HK-2 (cell line): ENCODE measurements at regions not wholly inside any gene's neighbourhood (a gene's known extent, or its start where the extent isn't known, plus 50 kb on each side); places are given as distances from the start of the nearest gene placed in this dataset.
A peak's percentile ranks its signal among the peaks of the same experiment; 100 is the strongest.

ENCODE experiments used
- DNase-seq: peaks from one replicate; pipeline ENCODE4 v3.0.0-alpha.2; 2018; ENCODE audit not compliant: unreplicated experiment

DNA sequence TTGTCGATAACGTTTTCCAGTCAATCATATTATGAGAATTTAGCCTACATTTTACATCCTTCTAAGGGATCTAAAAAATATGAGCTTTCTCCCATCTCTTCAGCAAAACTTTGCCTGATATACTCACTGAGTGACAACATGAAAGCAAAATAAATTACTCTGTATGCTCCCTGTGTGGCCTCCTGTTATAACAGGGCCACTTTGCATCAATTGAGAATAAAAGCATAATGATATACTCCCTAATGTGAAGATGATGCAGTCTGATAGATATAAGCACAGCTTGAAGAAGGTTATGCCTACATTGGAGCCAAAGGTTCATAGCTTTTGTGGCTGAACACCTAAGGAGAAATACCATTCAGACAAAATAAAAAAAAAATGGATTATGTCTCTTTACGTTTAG, 561.3 kb upstream of the ZNF717 start:
- no peak for DNase-seq

DNA sequence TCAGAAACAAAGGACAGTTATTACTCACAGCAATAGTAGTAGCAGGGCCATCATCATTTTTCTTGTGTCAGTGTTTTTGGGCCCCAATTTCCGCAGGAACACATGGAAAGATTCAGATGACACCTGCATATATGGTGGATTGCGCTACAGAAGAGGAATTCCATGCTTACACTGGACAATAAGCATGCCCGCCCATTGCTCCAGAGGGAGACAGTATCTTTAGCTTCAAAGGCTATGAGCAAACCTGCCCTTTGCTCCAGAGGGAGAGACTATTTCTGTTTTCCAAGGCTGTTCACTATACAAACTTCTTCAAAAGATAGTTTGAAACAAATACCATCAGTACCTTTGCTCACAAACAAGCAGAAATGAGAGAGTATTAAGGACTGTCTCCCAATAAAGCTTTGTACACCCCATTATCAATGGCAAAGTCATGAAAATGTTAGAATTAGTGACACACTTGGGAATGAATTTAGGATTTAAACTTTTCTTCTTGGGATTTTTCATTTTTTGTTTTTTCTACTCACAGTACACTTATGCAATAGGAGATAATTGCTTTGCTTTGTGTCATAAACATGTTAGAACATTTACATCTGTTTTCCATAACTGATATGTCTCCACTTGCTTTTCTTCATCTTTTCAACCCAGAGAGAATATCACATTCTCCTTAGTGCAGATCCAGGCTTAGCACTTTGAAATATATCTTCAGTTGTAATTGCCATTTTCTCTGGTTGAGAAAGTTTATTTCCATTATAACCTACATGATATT, 564.5 kb upstream of the ZNF717 start:
- no peak for DNase-seq

DNA sequence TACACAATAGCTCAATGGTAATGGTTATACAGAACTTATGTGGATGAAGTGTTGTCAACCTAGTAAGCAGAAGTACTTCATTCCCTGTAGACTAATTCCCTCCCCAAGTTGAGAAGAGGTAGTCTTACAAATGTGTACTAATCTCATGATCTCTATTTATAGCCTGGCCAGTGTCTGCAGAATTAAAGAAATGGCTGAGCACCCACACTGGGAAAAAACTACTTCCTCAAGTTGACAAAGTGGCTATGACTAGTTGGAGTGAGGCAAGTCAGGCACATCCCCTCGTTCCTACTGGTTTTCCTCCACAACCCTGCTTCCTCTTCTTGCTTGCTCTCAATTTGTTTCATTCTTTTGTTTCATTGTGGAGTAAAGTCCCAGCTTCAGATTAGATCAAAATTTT, 566.7 kb upstream of the ZNF717 start:
- no peak for DNase-seq

DNA sequence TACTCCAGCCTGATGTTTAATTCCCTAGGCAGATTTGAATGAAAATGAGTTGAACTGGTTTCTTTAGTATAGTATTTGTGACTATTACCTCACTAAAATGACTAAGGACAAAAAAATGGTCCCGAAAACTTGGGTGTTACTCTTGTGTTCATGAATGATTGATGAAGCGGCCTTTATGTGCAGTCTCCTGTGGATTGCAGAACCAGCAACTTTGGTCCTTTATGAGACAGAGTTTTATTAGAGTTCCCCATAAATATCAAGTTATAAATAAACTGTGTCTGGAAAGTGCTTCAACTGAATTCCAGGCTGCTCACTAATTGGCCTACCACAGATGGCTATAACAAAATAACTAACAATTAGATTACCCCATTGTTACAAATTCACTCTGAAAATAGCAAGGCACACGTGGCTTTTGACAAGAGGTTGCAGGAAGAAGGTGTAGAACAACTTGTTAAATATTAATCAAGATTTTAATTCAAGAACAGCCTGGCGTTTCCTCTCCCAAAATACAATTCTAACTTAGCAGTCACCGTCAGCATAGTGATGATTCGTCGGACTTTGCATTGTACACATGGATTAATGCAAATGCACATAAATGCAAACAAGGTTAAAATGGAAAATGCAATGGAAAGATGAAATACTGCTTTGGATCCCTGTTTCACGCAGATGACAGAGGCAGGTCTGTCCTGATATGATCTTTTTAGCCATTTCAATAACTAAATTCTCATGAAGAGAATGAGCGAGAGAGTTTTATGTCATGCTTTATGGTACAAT, 567.3 kb upstream of the ZNF717 start:
- DNase-seq = no peak

DNA sequence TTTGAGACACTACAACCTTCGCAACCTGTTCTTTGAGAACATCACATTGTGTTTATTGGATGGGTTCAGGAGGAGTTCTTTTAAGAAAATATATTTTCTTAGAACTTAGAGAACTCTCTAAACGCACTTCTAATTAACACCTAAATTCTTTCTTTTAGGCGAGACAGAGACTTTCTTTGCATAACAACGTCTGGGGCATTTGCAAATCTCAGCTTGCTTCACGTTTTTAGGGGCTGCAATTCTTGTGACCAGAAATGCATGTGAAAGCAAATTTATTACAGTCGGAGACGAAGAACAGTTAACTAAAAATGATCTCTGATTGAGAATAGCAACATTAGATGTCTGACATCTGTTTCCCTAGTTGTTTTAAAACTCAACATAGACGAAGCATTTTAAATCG, 568.3 kb upstream of the ZNF717 start:
- no peak for DNase-seq

DNA sequence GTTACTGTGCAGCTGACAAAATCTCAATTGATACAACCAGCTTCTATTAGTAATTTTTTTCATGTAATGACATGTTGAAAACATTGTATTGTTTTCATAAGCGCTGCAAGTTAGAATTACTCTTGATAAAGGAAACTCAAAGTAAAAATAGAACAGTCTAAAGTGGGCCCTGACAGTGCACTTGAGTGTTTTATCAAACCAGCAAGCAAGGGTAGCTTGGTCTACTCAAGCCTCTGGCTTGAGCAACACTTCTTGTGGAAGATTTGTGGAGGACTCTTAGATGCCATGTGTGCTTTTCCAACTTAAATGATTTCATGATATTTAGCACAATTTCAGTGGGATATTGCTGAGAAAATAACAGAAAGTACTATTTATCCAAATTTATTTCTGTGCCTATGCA, 575.7 kb upstream of the ZNF717 start:
- no peak for DNase-seq

DNA sequence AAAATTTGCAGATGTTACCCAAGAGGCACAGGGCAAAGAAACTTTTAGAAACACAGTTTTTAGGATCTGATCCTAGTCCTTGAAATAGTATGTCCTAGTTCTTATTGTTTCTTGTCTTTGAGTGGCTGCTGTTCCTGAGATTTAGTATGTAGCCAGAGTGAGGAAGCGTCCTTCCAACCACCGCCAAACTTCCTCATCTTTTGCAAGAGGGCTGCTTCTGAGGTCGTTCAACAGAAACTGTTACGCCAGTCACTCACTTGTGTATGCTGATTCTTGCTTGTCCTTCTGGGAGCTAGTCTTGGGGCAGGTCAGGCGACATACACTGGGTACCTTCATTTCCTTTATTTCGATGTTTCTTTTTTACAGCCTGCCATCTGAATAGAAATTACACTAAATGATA, 577.3 kb upstream of the ZNF717 start:
- DNase-seq = no peak

DNA sequence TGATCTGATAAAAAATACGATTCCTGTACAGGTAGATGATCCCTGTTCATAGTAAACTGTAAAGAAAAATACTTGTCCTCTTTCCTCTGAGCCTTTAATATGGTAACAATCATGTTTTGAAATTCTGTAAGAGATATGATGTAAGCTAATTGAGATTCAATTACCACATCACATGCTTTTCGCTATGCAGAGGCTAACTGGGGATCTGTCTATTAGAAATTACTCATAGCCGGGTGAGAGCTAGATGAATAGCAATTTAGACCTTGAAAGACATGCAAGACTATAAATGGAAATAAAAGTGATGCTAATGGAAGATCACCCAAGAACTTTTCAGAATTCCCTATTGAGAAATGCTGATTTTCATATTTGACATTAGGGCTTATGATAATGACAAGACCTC, 579.9 kb upstream of the ZNF717 start:
- DNase-seq = no peak

DNA sequence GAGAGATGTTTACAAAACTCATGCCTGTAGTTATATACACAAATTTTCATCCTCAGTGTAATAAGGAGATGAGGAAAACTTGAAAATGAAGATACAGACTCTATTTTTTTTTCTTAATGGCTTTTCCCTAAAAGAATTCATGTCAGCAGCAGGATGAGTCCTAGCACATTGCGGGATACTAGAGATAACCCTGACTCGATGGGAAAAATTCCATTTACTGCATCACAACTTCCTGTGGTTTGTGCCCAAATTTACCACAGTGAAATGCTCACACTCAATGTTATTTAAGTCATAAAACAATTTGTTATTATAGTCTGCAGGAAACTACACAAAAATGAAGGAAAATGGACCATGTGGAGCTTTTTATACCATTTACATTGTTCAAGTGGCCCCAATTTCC, 581.9 kb upstream of the ZNF717 start:
- no peak for DNase-seq

DNA sequence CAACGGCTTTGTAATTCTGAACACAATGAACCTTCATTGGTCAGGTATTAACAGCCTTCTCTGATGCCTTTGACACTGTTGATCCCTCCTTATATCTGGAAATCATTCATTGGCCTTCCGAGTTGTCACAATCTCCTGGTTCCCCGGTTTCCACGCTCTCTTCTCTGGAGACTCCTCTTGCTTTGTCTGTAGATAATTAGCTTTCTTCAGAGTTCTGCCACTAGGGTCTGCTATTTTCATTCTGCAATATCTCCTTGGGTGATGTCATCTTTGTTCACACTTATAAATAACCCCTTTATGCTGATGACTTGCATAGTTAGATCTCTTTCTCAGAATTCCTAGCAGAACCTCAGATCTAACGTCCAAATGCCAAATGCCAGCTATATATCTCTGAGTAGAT, 583.8 kb upstream of the ZNF717 start:
- peak; percentile 16 for DNase-seq

DNA sequence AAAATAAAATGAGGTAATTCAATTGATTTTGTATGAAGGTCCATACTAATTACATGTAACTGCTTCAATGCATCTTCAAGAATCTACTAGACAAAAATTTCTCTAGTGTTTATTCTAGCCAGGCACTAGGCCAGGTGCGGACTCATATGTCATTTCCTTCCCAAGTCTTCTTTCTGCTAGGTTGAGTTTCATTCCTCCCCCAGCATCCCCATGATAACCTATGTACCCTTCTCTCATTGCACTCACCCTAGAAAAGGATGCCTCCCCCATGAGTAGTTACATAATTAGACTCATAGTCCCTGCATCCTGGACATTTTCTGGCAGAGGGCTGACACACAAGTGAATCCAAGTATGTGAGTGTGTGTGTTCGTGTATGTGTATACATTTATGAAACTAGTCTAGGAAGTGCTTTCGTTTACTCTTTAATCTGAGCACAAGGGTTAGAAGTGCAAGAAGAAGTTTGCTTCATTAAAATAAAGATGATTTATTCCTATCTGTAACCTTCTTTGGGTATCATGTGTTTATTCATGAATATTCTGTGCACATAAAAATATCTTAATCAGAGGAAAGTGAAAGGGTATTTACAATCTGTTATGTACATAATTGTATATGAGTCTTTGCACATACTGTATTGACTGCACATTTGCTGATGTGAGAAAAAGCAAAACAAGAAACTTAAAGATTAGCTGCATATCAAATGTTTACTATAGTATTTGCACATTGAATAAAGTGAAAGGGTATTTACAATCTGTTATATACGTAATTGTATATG, 585.6 kb upstream of the ZNF717 start:
- no peak for DNase-seq

DNA sequence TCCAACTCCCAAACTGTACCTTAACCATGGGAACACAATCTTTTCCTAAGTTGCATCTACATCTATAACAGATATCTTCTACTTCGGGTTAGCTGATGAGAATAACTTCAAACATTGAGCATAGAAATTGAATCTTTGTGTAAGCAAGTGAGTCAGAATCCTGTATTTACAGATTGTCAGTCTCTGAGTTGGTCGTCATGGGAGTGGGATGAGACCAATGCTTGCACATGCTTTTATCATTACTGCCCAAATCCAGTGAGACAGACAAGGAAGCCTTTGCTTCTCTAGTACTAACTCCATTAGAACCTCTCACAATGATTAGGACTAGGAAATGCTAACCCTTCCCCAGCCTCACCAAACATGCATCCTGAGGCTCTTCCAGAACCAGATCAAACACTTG, 587.1 kb upstream of the ZNF717 start:
- no peak for DNase-seq

DNA sequence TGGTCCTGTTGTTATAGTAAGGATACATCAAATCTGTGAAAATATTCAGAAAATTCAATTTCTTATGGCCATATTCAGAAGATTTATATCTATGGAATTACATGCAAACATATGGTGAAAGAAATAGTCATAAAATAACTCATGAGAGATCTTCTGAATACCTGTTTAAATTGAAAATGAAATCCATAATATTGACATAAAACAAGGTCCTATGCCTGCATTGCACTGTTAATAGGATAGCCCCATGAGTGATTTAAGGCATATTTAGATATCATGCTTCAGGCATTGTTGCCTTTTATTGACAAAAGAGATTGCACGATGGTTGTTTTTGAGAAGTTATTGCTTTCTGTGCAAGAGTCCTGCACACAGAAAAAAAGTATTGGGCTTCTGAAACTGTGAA, 591.7 kb upstream of the ZNF717 start:
- DNase-seq = no peak

DNA sequence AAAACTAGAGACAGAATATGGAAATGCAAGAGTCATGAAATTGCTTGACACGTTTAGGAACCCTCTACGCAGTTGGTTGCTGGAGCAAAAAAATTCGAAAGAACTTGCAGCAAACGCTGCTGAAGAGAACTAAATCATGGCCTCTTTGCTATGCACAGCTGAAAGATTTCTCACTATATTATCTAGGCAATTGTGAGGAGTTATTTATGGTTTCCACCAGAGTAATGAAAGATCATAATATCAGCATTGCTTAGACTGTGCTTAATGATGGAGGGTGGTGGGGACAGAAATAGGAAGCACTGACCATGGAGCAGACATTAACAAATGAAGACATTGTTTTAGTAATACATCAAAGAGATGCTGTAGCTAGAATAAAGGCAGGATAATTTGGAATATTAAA, 593.4 kb upstream of the ZNF717 start:
- no peak for DNase-seq

DNA sequence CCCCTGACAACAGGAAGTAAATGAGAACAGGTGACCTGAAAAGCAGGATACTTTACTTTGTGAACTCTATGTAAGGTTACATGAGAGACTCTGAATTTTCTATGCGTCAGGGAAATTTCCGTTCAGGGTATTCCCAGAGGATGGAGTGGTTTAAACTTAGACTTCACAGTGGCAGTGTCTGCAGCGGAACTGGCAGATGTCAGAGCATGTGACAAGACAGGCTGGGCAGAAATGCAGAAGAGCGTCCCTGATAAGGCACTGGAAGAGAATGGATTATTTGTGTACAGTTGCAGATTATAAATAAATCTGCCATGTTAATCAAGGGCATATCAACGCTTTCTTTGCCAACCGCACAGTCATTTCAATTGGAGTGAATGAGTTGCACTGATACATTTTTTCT, 598.4 kb upstream of the ZNF717 start:
- DNase-seq = no peak

DNA sequence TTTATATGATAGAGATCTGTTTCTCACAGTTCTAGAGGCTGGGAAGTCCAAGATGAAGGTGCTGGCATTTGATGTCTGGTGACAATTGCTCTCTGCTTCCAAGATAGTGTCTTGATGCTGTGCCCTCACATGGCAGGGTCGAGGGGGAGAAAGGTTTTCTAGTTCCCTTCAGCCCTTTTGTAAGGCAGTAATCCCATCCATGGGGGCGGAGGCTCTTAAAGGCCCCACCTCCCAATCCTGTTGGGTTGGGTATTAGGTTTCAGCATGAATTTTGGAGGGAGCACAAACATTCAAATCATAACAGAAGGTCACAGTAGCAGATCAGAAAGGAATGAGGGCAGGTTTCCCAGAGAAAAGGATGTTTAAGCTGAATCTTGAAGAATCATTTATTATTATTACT, 601.7 kb upstream of the ZNF717 start:
- DNase-seq = no peak

DNA sequence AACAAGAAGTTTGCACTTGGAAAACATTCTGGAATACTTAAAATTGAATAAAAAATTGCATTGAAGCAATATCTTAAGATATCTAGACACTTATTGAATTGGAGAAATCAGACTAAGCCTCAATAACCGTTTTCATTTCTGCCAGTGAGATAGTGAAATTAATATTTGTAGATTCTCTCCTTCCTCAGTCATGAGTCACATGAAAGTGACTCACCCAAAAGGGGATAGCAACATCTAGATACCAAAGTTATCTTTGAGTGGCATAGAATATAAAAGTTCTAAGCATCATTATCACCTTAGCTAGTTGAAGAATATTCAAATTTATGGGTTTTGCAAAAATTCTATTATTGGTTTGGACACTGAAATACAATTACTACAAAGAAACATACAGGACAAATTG, 614.8 kb upstream of the ZNF717 start:
- DNase-seq = no peak

DNA sequence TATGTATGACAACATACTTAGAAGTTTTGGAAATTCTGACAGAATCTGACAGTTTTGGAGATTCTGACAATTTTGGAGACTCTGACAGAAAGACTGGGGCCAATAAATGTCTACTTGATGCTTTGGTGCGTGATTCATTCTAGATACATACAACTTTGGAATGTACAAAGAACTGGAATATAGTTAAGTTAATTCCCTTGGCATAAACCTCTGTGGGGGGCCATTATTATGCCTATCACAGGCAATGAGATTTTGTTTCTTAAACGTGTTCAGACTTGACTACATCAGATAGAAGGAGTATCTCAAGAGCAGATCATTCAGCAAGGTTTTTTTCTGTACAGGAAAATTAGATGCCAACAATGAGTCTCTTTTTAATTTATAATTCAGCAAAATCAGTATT, 617.6 kb upstream of the ZNF717 start:
- no peak for DNase-seq

DNA sequence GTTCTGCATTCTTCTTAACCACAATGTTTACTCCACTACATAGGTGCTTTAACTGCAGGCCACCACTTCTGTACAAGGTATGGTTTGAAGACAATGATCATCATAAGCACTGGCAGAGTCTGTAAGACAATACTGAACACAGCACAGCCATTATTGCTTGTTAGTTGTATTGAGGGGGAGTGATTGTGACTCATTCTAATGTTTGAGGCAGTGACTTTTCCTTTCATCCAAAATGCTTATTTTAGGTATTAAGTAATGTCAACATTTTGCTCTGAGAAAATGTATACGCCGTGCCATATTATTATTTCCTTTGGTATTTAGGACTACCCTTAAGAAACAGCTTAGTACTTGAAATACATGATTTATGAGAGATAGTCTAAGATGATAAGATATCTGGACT, 618.2 kb upstream of the ZNF717 start:
- DNase-seq = no peak

DNA sequence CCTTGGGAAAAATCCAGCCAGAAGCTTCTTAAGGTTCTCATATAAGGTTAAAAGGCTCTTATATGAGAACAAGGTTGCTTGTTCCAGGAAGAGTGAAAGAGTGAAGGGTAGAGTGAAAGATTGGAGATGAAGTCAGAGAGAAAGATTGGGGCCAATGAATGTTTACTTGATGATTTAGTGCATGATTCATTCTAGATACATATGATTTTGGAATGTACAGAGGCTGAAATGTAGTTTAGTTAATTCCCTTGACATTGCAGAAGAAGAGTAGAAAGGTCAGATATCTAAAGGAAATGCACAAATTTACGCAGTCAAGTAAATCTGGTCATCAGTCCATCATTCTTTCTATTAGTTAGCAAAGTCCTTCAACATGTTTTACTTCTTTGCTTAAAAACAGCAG, 619.8 kb upstream of the ZNF717 start:
- DNase-seq = no peak

DNA sequence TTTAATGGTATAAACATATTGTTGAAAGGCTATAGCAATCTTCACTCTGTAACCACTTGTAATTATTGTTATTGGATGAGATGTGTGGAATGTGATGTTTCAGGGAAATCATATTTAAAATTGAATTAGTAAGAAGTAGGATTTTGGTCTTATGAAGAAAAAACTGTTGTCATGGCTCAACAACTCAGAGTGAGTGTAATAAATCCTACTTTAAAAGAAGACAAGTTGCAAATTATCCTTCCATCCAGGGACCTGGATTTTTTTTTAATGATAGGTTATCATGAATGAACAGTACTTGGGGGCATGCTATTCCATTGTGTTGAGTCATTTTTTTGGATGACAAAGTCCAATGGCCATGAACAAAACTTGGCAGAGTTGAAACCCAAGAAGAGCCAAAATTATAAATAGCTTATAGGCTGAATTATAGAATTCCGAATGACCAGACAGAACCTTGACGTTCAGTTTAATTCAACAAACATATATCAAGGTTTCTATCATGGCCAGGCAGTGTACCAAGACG, 625.5 kb upstream of the ZNF717 start:
- no peak for DNase-seq

DNA sequence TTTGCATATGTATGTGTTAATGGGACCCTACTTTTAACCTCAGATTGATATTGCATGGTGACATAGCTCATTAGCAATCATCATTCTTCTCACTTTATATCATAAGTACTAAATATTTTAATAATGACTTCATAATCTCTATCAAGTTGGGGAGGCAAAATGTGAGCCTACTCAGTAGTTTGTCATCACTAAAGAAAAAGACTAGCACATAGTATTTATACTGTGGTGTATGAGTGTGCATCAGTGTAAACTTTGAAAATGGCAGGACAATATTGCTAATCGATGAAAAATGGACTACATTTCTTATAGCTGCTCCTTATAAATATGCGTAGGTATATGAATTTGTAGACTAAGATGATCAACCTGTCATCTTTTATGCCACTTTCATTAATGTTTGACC, 624.5 kb upstream of the ROBO2 start:
- DNase-seq = no peak
